EL (cell line): ENCODE measurements at regions not wholly inside any gene's neighbourhood (a gene's known extent, or its start where the extent isn't known, plus 50 kb on each side); places are given as distances from the start of the nearest gene placed in this dataset.
A peak's percentile ranks its signal among the peaks of the same experiment; 100 is the strongest.
"Not testable (repeated sequence)": the region's sequence is repeated elsewhere in the genome, so short reads cannot be mapped to it uniquely, and the experiment has no call there.

Experiments used
- DNase-seq: peaks from one replicate; pipeline ENCODE4 v3.0.0-alpha.2; 2016

DNA sequence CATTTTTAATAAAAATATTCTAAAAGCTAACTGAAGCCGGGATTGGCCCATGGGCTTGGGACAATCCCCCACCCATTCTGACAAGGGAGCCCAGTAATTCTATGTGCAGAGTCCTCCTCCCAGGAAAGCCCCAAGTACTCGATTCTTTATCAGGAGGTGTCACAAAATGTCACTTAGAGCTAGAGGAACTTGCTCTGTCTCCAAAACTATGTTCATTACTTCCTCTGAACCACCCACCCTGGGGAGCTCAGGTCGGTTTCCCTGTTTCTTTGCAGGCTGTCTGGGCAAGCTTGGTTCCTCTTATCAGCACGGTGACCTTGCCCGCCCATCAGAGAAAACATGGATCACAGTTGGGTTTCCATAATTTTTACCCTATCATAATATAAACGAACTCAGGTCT, 430.6 kb upstream of the ID2 start:
- DNase-seq, result no peak

DNA sequence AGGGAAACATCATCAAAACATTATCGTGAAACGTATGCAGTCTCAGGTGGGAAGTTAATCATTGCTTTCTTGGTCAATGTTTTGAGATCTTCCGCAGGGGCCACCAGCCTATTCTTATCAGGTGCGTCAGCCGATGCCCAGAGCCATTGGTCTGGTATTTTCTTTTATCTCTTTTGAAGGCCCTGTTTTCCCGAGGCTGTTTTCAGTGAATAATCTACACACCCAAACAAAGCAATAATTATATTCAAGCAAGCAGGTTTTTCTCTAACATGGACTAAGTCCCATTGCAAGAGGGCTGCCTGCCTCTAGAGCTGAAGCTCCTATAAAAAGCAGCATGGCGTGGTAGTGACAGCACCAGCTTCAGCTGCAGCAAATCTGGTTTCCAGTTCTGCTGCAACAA, 430.0 kb upstream of the ID2 start:
- DNase-seq, result no peak

- no peak for DNase-seq
Measured at GRCh38 chr2:8252997-8253694, 428.7 kb upstream of the ID2 start.

- no peak for DNase-seq
Measured at GRCh38 chr2:8253781-8254180, 428.1 kb upstream of the ID2 start.

- DNase-seq, result not testable (repeated sequence)
Measured at GRCh38 chr2:8254214-8254613, 427.6 kb upstream of the ID2 start.

DNA sequence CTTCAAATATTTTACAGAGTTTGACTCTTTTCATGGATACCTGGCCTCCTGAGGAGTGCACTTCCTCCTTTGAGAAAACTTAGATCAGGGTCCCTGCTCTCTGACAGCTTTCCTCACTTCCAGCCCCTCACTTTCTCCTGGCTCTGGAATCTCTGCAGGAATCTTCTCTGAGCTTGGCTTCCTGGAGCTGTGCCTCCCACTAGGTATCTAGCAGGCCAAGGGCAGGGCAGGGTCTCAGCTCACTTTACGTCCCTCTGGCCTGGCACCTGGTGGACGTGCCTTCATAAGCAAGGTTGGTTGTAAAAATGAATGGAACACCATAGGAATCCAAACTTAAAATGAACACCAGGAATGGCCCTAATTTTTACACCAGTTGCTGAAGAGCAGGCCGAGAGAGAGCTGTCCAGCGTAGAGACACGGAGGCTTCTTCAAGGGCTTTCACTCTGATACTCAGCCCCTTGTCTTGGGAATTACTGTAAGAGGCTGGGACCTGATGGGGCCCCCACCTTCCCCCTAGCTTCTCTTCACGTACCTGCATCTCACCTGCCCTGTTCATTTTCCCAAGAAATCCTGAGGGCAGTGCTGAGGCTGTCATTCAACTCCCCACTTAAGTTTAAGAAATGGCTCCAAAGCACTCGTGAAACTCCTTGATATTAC, 426.9 kb upstream of the ID2 start:
- DNase-seq, result no peak

GRCh38 chr2:8255448-8255800, 426.4 kb upstream of the ID2 start:
- peak; percentile 9 for DNase-seq

GRCh38 chr2:8256905-8257304, 425.0 kb upstream of the ID2 start:
- DNase-seq, result no peak

GRCh38 chr2:8257502-8257901, 424.4 kb upstream of the ID2 start:
- DNase-seq, result no peak

- DNase-seq, result peak; percentile 9
Measured at GRCh38 chr2:8258406-8258805, 423.4 kb upstream of the ID2 start.

DNA sequence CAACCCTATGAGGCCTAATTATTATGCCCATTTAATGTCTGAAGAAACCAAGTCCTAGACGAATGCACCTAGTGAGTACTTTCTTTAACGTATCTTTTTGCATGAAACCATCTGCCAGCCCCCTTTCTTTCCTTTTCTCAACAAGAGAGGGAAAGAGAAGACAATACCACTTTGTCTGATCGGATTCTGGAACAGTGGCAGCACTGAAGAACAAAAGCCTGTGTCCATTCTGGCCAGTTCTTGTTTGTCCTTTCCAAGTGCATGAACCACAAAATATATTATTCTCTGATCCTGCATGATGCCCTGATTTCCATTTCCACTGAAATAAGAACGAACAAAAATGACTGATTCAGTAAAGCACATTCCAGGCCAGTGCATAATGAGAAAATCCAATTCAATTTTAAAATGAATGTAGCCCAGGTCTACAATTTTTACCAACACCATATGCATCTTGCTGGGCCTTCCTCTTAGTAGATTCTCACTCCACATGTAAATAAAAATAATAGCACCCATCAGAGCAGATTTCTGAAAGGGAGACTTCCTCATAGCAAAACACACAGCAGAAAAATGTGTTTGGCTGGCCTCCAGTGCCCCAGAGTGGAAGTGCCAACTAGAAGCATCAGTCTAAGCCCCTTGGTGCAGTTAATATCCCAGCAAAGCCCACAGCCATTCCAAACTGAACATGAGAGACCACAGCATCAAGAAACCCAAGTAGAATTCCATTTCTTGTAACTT, 422.6 kb upstream of the ID2 start:
- DNase-seq, result no peak

DNA sequence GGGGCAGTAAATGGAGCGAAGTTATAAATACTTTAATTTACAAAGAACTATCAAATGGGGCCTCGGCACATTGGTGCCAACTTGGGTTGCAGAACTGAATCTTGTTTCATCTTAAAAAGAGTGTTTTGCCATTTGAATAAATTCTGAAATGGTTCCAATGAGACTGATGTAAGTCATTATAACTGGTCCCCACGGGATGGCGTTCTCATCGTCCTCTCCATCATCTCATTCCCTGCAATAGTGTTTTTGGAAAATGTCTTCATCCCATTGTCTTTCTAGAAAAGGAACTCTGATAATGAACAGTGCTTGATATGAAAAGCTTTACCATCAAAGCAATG, 422.0 kb upstream of the ID2 start:
- no peak for DNase-seq

GRCh38 chr2:8260213-8260612, 421.6 kb upstream of the ID2 start:
- DNase-seq, result no peak

DNA sequence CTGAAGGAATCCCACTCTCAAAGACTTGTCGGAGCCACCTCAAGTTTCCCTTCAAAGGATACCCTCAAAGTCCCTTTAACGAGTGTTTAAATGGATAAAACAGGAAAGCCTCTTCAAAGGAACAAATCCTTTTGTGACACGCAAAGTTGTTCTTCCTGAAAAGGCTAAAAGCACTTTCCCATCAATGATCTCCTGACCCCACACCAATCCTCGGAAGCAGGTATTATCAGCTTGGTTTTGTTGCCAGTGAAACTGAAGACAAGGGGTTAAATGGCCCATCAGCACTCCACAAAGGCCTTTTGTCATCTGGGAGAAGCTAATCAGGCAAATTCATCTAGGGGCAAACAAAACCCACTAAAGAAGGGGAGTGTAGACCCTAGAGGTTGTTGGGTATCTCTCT, 418.0 kb upstream of the ID2 start:
- no peak for DNase-seq

DNA sequence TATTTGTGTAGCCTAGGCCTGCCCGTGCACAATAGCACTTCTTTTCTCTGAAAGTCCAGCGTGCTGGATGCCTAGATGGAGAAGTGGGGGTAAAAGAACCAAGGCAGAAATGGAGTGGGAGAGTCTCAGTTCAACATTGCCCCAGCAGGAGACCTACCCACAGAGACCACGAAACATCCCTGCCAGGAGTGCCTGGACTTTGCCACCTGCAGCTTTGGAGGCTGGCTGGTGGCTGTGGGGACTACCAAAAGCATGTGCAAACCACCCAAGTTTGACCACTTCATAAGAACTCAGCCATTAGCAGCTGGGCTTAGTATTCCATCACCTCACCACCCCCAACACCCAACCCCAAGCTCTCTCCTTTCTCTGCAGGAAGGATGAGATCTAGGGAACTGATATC, 416.9 kb upstream of the ID2 start:
- no peak for DNase-seq

DNA sequence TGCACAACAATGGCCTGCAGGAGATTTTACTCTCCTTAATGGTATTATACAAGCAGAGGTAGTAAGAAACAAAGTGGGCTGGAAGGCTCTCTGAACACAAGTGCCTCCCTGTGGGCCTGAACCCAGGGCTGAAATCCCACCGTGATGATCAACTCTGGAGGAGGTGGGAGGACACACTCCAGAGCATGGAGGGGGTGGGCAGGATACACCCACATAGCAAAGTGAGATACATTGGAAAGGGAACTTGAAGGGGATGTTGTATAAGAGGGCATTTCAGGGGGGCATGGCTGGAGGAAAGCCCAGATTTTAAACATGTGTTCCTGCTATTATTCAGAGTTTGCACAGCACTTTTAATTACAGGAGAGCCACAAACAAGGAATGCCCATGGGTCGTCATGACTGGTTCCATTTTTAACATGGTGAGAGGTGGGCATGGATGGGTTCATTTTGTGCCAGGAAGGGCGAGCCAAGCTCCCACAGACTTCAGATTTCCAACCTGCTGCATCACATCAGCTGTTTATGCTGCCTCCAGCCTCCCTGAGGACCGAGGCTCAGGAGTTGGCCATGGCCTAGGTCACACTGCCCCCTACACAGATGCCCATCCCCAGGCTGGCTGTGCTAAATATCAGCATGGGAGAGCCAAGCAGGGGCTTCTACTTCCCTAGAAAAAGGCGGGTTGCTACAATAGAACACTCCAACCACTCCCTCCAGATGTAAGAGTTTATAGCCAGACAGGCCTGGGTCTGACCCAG, 416.2 kb upstream of the ID2 start:
- DNase-seq, result no peak

DNA sequence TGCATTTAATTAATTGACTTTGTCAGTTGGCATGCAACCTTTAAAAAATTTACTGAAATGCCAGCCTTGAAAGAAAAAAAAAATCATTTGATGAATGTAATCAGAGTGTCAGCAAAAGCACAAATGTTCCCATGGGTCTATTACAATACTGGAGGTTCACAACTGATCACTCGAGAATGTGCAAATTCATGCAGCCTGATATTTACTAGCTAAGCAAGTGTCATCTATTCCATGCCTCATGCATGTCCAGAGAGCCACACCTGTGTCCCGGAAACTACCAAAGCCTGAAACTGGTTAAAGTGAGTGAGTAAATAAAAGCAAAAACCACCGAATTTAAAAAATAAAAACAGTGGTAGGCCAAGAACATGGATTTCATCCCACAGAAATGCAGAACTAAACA, 415.3 kb upstream of the ID2 start:
- no peak for DNase-seq

DNA sequence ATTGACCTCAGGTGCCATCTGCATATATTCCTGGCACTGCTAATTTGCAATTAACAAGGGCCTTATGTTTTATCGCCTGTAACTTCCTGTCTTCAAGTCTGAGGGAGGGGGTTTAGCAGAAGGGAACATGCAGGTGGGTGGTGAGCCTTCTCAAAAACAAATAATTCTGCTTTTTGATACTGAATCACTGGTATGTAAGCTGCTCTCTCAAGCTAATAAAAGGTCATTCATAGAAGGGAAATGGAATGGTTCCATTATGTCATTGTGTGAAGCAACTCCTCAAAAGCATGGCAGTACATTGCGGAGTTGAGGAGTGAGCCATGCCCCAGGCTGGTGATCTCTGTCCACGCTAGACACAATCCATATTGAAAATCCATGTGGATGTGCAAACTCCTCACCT, 414.8 kb upstream of the ID2 start:
- no peak for DNase-seq

DNA sequence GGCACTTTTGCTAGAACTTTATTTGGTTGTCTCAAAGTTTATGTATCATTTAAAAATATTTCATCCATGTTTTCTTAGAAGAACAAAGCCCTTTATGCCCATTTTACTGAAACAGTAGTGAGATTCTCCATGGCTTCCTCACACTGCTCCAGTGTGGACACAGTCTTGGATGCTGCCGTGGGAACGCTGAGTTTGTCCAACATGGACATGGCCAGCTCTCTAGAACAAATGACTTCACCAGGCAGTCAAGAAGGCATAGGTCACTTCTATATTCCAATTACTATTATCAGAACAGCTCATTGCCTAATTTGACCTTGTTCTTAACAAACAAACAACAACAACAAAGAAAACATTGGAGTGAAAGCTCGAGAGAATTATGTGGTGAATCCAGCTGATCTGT, 414.1 kb upstream of the ID2 start:
- no peak for DNase-seq

- peak; percentile 17 for DNase-seq
Measured at GRCh38 chr2:8268172-8268783, 413.6 kb upstream of the ID2 start.

DNA sequence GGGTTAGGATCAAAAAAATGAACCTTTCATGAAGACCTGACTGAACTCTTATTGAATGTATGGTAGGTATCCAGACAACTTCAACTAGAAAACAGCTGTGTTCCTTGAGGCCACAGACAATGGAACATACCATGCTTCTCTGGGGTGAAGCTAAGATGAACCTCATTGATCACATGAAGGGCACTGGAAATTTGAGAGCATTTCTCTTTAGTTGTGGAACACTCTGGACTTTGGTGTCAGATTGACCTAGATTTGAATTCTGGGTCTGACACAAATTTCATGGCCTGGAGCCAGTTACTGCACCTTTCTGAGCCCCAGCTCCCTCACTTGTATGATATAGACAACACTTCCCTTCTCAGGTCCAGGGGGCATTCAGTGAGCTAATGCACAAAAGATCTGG, 411.2 kb upstream of the ID2 start:
- no peak for DNase-seq

DNA sequence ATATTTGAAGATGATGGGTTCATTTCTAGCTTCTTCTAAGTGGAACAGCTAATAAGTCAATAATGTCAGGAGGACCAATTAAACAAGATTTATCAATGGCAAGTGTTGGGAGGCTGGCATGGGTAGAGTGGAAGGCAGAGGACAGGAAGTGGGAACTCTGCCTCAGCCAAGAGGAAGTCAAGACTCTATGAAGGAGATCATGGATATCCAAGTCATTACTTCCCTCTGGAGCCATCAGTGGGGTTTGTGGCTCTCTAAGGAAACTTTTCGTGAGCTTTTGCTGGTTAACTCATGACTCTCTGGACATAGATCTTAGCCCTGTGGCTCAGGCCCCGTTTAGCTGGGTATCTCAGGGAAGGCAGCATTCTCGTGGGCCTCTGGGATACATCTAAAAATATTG, 410.4 kb upstream of the ID2 start:
- no peak for DNase-seq

DNA sequence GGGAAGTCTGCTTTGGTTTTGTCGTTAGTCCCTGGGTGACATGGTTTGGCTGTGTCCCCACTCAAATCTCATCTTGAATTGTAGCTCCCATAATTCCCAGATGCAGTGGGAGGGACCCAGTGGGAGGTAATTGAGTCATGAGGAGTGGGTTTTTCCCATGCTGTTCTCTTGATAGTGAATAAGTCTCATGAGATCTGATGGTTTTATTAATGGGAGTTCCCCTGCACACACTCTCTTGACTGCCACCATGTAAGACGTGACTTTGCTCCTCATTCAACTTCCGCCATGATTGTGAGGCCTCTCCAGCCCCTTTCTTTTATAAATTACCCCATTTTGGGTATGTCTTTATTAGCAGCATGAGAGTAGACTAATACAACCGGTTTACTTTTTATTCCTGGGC, 405.8 kb upstream of the ID2 start:
- no peak for DNase-seq
